ENCODE measurements at regions not wholly inside any gene's neighbourhood (a gene's known extent, or its start where the extent isn't known, plus 50 kb on each side); places are given as distances from the start of the nearest gene placed in this dataset.

DNA sequence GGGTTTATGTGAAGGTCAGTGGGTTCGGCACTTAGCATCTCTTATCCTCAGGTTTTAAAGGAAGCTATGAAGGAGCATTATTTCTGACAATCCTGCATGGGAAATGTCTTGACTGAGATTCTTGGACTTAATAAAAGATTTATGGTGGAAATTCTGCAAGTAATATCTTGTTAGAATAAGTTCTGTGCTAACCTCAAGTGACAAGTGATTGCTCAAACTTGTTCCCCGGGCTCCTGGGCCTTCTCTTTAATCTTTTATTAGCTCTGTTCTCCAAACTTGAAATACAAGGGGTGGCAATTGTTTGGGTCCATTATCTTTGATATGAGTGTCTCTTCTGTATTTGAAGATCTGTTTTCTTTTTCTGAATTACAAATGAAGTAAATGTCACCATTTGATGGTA, 140.6 kb upstream of the CTBP2 start:
- Histone ChIP-seq H3K36me3 (no peaks in the 10 kb centered on the region), H3K4me1 (no peaks in the 10 kb centered on the region), H3K27me3 (no peaks in the 10 kb centered on the region), H3K27ac (no peak overlapping the region), H3K4me3 (no peak overlapping the region), H3K9me3 (no peaks in the 10 kb centered on the region)
- FAIRE-seq (no peak), ATAC-seq (no peak), DNase-seq (no peak)
- TF ChIP-seq, protein P1, sequence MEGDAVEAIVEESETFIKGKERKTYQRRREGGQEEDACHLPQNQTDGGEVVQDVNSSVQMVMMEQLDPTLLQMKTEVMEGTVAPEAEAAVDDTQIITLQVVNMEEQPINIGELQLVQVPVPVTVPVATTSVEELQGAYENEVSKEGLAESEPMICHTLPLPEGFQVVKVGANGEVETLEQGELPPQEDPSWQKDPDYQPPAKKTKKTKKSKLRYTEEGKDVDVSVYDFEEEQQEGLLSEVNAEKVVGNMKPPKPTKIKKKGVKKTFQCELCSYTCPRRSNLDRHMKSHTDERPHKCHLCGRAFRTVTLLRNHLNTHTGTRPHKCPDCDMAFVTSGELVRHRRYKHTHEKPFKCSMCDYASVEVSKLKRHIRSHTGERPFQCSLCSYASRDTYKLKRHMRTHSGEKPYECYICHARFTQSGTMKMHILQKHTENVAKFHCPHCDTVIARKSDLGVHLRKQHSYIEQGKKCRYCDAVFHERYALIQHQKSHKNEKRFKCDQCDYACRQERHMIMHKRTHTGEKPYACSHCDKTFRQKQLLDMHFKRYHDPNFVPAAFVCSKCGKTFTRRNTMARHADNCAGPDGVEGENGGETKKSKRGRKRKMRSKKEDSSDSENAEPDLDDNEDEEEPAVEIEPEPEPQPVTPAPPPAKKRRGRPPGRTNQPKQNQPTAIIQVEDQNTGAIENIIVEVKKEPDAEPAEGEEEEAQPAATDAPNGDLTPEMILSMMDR (IDR thresholded peaks at IDR 0.05), result no peak
- WGBS, 2 donors, result 45 to 50% methylated on average over 2 of the region's 2 CpGs
- intact Hi-C loops (cut with DNase I), result no loop called here

- no peaks in the 10 kb centered on the region for H3K4me1 ChIP-seq
- H3K27me3 ChIP-seq, result no peaks in the 10 kb centered on the region
- no peaks in the 10 kb centered on the region for H3K9me3 ChIP-seq
- H3K27ac ChIP-seq, result no peak overlapping the region
- intact Hi-C loops (cut with DNase I), result no loop called here
- FAIRE-seq (no peak), DNase-seq (no peak), ATAC-seq (no peak)
- 42 to 55% methylated on average over 2 of the region's 2 CpGs for WGBS, 2 donors
- no peaks in the 10 kb centered on the region for H3K36me3 ChIP-seq
- no peak overlapping the region for H3K4me3 ChIP-seq
- TF ChIP-seq, protein P1 (IDR thresholded peaks at IDR 0.05), result no peak
Observed at GRCh38 chr10:125299461-125299860, 139.1 kb upstream of the CTBP2 start.

GRCh38 chr10:125296598-125296997, 136.2 kb upstream of the CTBP2 start:
- DNase-seq, result no peak
- Histone ChIP-seq H3K27me3 (no peaks in the 10 kb centered on the region), H3K4me3 (no peak overlapping the region), H3K27ac (no peak overlapping the region), H3K9me3 (no peaks in the 10 kb centered on the region), H3K36me3 (no peaks in the 10 kb centered on the region), H3K4me1 (no peaks in the 10 kb centered on the region)
- 93 to 95% methylated on average over 9 of the region's 9 CpGs for WGBS, 2 donors
- ATAC-seq, result no peak
- intact Hi-C loops (cut with DNase I), result no loop called here
- TF ChIP-seq, protein P1 (IDR thresholded peaks at IDR 0.05), result no peak
- no peak for FAIRE-seq

- 54 to 61% methylated on average over 2 of the region's 2 CpGs for WGBS, 2 donors
- H3K9me3 ChIP-seq, result no peaks in the 10 kb centered on the region
- peak; percentile 43 to 94 (median 72) for ATAC-seq
- no peak for FAIRE-seq
- H3K27ac ChIP-seq, result no peak overlapping the region
- H3K27me3 ChIP-seq, result no peaks in the 10 kb centered on the region
- TF ChIP-seq, protein P1 (IDR thresholded peaks at IDR 0.05), result no peak
- no peaks in the 10 kb centered on the region for H3K4me1 ChIP-seq
- no peaks in the 10 kb centered on the region for H3K36me3 ChIP-seq
- no peak for DNase-seq
- intact Hi-C loops (cut with DNase I), result no loop called here
- H3K4me3 ChIP-seq, result no peak overlapping the region
Observed at GRCh38 chr10:125294109-125294508, 133.7 kb upstream of the CTBP2 start.

GRCh38 chr10:125291836-125292235, 131.5 kb upstream of the CTBP2 start:
- Histone ChIP-seq H3K4me3 (no peak overlapping the region), H3K36me3 (no peaks in the 10 kb centered on the region), H3K27ac (no peak overlapping the region), H3K9me3 (no peaks in the 10 kb centered on the region), H3K27me3 (no peaks in the 10 kb centered on the region), H3K4me1 (no peaks in the 10 kb centered on the region)
- 91 to 95% methylated on average over 9 of the region's 9 CpGs for WGBS, 2 donors
- TF ChIP-seq, protein P1 (IDR thresholded peaks at IDR 0.05), result no peak
- intact Hi-C loops (cut with DNase I), result no loop called here
- FAIRE-seq (no peak), DNase-seq (no peak), ATAC-seq (no peak)

All from pancreas (tissue), 10 donors.